HEK293 (cell line): ENCODE measurements at regions not wholly inside any gene's neighbourhood (a gene's known extent, or its start where the extent isn't known, plus 50 kb on each side); places are given as distances from the start of the nearest gene placed in this dataset.

ENCODE experiments used
- CTCF ChIP-seq: fragments of 450-650 bp; formaldehyde crosslinking; IDR thresholded peaks from 2 replicates; pipeline ENCODE4 v1.5.1; 2016; ENCODE audit warnings: missing biosample characterization, missing genetic modification characterization
- ZNF274 ChIP-seq, 2 experiments: fragments of 200-500 bp in 1 of 2; fragments of 450-650 bp in 1 of 2; sonication (Bioruptor generic) in 1 of 2; formaldehyde crosslinking in 1 of 2; IDR thresholded peaks; 2 replicates each; pipeline versions ENCODE4 v1.5.1 to v1.6.1; 2014 to 2016; ENCODE audit warnings: borderline replicate concordance in 1 of 2, inconsistent platforms in 1 of 2, low read length in 1 of 2, missing biosample characterization in 1 of 2, missing genetic modification characterization in 1 of 2
- ZNF335 ChIP-seq: fragments of 450-650 bp; formaldehyde crosslinking; conservative IDR thresholded peaks from 2 replicates; pipeline ENCODE4 v1.5.1; 2016; ENCODE audit warnings: missing biosample characterization, missing genetic modification characterization

DNA sequence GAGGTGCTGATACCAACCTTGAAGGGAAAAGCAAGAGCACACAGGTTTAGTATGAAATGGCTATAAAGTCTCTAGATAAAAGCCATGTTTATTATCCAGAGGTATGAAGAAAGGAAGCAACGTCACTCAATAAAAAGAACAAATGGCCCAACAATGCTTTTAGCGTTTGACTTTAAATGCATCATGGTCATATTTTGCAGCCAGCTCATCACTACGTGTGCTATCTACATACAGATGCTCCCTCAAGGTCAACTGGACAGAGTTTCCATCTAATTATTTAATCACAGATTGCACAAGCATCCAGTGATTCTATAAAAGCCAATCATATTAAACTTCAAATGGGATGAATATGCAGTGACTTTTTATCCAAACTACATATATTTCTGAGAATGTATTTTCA is 127.6 kb upstream of the SYNDIG1 start:
- TF ChIP-seq CTCF = no peak
- TF ChIP-seq ZNF335 (tag by site-specific recombination) = no peak
- TF ChIP-seq ZNF274 (IDR thresholded peaks at IDR 0.05; ENCODE audit: low read length) = no peak
- no peak for TF ChIP-seq ZNF274 (tag by site-specific recombination; IDR thresholded peaks at IDR 0.05; ENCODE audit: borderline replicate concordance)
